ENCODE measurements at regions not wholly inside any gene's neighbourhood (a gene's known extent, or its start where the extent isn't known, plus 50 kb on each side); places are given as distances from the start of the nearest gene placed in this dataset.
"Not testable (repeated sequence)": the region's sequence is repeated elsewhere in the genome, so short reads cannot be mapped to it uniquely, and the experiment has no call there.

DNA sequence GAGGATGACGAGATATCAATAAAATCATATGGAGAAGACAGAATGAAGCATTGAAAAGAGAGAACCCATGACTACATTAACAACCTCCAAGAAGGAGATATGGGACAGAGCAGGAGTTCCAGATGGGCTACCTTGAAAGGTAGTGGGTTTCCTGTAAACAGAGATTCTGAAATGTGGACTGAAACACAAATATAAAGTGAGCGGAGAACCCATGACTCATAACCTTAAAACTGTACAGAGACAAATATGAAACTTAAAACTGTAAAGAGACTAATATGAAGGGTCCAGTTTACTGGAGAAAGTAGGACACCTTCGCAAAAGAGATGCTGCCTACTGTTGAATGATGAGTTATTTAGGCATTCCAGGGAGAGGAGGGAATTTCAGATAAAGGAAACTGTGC, 383.7 kb downstream of the CAAP1 start:
- DNase-seq (ENCODE audit: low spot score) (no peak), FAIRE-seq (no peak)

DNA sequence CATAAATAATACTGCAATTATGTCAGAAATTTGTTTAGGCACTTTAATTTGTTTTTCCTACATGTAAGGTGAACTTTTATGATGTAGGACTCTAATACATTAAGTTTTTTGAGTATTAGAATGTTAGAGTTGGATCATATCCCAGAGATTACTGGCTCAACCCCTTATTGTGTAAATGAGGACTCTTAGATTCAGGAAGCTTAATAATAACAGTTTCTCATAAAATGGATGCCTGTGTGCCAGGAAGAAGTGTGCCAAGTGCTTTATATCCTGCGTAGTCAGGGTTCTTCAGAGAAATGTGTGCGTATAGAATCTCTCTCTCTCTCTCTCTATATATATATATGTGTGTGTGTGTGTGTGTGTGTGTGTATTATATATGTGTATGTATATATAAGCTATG, 388.5 kb downstream of the CAAP1 start:
- no peak for FAIRE-seq
- no peak for DNase-seq (ENCODE audit: low spot score)

DNA sequence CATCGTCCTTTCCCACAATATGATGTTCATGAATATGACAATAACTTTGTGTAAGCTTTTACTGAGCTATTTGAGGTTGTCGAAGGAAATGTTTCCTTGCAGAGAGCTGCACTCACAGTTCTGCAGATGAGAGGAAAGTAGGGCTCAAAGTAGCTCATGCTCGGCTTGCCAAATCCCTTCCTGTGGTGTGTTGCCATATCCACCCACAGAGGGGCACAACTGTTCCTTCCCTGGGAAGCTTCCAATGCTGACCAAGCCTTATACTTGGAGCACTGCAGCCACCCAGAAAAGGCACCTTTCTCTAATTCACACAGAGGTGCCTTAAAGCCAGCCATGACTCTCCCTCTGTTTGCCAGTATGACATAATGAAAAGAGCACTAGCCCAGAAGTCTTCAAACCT, 390.3 kb downstream of the CAAP1 start:
- FAIRE-seq = no peak
- no peak for DNase-seq (ENCODE audit: low spot score)

DNA sequence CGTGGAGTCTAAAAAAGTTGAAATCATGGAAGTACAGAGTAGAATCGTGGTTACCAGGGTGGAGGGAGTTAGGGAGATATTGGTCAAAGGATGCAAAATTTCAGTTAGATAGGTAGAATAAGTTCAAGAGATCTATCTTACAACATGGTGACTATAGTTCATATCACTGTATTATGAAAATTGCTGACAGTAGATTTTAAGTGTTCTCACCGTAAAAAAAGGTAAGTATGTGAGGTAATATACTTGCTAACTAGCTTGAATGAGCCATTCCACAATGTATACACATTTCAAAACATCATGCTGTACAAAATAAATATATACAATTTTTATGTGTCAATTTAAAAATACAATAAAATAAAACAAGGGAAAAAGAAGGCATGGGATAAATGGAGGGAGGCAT, 392.1 kb downstream of the CAAP1 start:
- no peak for DNase-seq (ENCODE audit: low spot score)
- no peak for FAIRE-seq

DNA sequence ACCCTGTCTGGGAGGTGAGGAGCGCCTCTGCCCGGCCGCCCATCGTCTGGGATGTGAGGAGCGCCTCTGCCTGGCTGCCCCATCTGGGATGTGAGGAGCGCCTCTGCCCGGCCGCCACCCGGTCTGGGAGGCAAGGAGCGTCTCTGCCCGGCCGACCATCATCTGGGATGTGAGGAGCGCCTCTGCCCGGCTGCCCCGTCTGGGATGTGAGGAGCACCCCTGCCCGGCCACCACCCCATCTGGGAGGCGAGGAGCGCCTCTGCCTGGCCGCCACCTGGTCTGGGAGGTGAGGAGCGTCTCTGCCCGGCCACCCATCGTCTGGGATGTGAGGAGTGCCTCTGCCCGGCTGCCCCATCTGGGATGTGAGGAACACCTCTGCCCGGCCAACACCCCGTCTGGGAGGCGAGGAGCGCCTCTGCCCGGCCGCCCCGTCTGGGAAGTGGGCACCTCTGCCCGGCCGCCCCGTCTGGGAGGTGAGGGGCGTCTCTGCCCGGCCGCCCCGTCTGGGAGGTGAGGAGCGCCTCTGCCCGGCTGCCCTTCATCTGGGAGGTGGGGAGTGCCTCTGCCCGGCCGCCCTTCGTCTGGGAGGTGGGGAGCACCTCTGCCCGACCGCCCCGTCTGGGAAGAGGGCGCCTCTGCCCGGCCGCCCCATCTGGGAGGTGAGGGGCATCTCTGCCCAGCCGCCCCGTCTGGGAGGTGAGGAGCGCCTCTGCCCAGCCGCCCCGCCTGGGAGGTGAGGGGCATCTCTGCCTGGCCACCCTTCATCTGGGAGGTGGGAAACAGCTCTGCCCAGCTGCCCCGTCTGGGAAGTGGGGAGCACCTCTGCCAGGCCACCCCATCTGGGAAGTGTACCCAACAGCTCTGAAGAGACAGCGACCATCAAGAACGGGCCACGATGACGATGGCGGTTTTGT, 399.7 kb downstream of the CAAP1 start:
- FAIRE-seq = not testable (repeated sequence)

DNA sequence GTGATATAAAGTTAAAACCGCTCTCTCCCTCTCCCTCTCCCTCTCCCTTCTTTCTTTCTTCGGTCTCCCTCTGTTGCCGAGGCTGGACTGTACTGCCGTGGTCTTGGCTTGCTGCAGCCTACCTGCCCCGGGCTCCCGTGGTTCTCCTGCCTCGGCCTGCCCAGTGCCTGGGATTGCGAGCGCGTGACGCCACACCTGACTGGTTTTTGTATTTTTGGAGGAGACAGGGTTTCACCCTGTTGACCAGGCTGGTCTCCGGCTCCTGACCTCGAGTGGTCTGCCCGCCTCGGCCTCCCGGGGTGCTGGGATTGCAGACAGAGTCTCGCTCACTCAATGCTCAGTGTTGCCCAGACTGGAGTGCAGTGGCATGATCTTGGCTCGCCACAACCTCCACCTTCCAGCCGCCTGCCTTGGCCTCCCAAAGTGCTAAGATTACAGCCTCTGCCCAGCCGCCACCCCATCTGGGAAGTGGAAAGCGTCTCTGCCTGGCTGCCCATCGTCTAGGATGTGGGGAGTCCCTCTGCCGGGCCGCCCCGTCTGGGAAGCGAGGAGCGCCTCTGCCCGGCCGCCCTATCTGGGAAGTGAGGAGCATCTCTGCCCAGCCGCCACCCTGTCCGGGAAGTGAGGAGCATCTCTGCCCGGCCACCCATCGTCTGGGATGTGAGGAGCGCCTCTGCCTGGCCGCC, 400.5 kb downstream of the CAAP1 start:
- DNase-seq (ENCODE audit: low spot score); FAIRE-seq: not testable (repeated sequence)

More for the DNA sequence above, 399.7 kb downstream of the CAAP1 start:
- not testable (repeated sequence) for DNase-seq (ENCODE audit: low spot score)

DNA sequence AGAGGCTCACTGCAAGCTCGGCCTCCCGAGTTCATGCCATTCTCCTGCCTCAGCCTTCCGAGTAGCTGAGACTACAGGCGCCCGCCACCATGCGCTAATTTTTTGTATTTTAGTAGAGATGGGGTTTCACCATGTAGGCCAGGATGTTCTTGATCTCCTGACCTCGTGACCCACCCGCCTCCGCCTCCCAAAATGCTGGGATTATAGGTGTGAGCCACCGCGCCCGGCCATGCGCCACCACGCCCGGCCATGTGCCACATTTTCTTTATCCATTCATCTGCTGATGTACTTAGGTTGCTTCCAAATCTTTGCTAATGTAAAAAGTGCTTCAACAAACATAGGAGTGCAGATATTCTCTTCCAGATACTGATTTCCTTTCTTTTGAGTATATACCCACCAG, 408.6 kb downstream of the CAAP1 start:
- no peak for FAIRE-seq

DNA sequence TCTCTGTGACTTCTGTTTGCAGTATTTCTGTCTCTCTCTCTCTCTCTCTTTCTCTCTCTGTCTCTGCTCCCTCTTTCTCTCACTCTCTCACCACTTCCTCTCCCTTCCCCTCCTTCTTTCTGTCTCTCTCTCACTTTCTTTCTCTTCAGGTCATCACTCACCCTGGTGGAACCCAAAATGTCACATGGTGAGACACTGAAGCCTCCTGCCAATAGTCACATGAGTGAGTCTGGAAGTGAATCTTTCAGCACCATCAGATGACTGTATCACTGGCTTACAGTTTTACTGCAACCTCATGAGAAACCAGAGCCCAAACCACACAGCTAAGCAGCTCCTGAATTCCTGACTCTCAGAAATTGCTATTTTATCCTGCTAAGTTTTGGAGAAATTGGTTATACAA, 414.6 kb downstream of the CAAP1 start:
- no peak for DNase-seq (ENCODE audit: low spot score)
- FAIRE-seq = no peak

More for the DNA sequence above, 408.6 kb downstream of the CAAP1 start:
- no peak for DNase-seq (ENCODE audit: low spot score)

DNA sequence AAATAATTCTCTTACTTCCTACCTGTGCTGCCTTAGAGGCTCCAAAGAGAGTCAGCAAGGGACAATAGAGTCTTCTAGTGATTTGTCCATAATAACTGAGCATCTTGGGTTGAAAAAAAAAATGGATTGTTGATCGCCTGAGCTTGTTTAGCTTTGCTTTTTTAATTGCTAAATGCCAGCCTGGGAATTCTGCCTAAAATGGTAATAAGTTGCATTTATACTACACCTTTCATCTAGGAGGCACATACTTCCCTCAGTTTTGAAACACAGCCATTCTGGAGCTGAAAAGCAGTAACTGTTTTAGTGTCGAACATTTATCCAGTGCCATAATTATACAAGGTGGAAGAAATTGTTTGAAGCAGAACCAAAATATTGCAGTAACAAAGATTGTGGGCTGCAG, 421.3 kb downstream of the CAAP1 start:
- DNase-seq (ENCODE audit: low spot score) = no peak
- FAIRE-seq = no peak

DNA sequence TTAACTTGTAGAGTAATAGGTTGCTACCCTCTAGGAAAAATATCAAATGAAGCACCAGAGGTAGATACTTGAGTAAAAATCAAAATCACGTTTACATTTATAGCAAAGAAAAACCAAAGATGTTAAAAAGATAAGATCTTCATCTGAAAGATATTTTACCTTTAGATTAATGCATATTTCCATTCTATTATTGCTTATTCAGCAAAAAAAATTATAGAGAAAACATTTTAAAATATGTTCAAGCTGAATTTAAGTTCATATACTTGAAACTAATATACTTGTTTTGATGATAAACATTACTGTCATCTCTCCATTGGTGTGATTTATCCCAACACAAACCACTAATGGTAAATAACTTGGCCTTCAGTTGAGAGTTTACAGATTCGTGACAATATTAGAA, 422.3 kb downstream of the CAAP1 start:
- FAIRE-seq (no peak), DNase-seq (ENCODE audit: low spot score) (no peak)

DNA sequence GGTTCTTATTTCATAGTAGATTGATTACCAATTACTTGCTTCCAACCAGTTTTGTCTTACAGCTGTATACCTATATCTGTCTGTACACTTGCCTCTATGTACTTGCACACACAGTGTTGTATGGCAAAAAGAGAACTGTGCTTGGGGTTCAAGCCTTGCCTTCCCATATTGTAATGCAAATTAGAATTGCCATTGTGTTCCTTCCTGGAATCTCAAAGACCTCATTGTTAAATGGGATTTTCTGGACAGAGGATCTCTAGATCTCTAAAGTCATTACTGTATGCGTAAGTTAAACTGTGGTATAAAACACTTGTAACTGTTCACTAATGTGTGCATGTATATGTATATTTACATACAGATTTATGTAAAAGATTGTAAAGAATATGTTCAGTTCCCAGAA, 428.8 kb downstream of the CAAP1 start:
- FAIRE-seq = no peak
- no peak for DNase-seq (ENCODE audit: low spot score)

DNA sequence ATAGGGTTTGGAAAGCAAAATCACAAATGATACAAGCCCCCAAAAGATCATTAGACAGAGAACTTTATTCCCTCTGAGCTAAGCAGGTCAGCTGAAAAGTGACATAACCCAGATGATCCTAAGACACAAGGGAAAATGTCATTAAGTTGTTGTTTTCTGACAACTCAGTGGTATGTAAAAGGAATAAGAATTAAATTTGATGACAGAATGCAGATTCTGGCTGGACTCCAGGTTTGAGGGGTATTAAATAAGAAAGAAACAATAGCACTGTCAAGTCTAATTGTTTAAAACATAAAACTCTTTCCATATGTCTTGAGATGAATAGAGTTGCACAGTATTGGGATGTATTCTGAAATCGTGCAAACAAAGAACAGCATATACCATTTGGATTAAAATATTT, 429.9 kb downstream of the CAAP1 start:
- FAIRE-seq (no peak), DNase-seq (ENCODE audit: low spot score) (no peak)

DNA sequence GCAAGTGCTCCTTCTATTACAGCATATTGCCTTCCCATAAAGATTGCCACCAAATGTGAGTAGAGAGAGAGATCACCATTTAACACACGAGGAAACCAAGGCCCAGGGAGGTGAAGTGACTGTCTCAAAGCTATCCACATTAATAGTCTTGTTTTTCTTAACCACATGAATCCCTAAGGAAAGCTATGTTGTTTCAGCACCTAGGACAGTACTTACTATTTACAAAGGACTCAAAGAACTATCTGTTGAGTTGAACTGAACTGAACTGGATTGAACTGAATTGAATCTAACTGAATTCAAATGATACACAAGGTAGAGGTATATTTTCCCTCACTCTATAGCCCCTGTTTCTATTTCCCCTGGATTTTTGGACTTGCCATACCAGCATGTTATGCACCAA, 430.4 kb downstream of the CAAP1 start:
- FAIRE-seq (no peak), DNase-seq (ENCODE audit: low spot score) (no peak)

DNA sequence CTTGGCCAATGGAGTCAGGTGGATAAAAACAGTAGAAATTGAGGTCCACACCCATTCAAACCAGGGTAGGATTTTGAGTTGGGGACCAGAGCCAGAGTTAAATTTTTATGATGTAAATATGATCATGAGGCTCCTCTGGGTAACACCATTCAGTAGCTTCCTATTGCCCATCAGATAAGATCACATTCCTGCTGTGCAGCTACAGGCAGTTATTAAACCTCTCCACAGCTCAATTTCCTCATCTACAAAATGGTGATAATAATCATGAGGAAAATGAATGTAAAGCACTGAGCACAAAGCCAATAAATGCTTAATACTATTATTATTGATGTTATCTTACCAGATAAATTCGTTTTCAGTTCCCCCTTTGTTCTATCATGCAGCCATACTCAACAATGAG, 432.0 kb downstream of the CAAP1 start:
- FAIRE-seq = no peak
- no peak for DNase-seq (ENCODE audit: low spot score)

DNA sequence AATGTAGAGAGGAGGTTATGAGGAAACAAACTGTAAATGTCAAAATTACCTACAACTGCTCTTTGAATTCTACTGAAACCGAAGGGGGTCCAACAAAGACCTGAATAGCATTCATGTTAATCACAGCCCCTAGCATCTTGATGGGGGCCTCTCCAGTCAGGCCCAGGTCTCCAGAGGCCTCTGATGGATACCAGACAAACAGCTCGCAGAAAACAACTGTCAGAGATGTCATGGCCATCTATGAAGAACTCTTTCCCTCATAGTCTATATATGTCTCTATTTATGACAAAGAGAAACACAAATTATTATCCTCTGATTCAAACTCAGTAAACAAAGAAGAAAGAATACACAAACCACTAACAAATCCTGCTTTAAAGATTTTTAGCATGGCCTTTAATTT, 432.6 kb downstream of the CAAP1 start:
- FAIRE-seq (no peak), DNase-seq (ENCODE audit: low spot score) (no peak)

DNA sequence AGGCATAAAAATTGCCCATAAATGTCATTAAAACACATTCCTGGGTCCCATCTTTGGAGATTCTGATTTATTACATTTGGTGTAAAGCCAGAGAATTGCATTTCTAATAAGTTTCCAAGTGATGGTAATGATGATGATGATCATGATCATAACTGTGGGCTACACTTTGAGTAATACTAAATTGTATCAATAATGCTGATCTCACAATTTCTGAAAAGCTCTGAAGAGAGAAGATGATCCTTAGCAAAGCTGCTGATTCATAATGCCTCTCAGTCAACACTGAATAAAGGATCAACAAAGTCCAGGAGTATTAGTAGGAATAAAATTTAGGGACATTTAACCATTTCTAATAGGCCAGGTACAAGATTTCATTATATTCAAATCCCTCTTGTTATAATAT, 434.5 kb downstream of the CAAP1 start:
- DNase-seq (ENCODE audit: low spot score) (no peak), FAIRE-seq (no peak)

DNA sequence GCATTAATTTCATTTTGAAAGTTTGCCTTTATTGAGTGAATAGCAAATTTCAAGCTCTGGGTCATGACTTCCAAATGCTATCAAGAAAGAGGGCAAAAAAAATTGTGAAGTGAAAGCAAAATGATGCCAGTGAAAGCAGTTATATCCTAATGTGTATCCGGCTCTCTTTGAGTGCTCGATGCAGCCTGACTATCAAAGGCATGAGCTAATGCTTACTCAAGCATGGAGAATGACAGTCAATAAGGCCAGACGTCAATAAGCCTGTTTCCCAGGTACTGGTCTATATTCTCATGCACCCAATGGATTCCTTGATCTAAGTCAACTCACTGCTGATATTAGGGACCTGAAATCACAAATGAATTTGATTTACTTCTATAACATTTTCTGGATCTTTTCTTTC, 435.5 kb downstream of the CAAP1 start:
- DNase-seq (ENCODE audit: low spot score) (no peak), FAIRE-seq (no peak)

DNA sequence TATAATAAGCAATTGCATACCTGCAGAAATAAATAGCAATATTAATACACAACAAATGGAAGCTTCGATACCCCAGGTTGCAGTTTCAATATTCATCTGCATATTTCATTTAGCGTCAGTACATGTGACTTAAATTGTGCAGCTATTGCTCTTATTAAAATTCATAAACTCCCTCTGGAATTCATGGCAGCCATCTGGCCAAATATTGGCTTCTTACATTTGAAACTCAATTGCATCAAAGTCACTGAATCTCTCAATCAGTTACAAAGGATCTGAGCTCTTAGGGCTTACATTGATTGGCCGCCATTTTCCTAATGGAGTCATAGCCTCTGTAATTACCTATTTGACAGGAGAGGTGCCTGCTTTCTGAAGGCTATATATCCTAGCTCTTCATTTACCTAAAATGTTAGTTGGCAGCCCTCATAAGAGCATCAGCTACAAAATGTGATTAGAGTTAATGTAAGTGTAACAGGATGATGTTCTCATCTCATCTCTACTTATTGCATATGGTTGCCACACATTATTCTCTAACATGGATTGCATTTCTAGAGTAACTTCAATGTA, 453.5 kb downstream of the CAAP1 start:
- FAIRE-seq (no peak), DNase-seq (ENCODE audit: low spot score) (no peak)

DNA sequence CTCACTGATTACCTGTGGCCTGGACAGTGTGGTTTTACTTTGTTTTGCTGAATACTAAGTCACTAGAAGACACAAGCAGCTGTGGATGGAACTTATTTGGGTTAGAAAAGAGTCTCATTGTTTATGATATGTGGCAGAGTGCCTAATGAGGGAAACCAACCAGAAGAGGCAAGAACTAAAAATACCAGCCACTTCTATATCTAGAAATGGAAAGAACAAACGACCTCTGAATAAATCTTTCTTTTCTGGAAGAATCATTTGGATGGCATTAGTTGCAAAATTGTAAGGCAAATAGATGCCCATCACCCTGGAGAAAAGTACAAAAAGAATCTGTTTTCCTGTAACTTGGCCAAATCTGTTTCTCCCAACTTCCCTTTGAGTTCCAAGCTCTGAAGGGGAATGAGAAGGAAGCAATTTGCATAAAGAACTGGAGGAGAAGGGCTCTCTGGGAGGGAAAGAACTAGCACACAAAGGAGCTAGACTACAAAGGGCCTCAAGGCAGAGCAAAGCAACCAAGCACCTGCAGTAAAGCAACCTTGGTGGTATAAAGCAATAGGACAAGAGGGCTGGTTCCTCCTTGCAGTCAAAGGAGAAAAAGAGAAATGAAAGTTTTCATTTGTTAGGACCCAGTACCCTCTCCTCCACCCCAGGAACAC, 455.4 kb downstream of the CAAP1 start:
- DNase-seq (ENCODE audit: low spot score) (no peak), FAIRE-seq (no peak)

DNA sequence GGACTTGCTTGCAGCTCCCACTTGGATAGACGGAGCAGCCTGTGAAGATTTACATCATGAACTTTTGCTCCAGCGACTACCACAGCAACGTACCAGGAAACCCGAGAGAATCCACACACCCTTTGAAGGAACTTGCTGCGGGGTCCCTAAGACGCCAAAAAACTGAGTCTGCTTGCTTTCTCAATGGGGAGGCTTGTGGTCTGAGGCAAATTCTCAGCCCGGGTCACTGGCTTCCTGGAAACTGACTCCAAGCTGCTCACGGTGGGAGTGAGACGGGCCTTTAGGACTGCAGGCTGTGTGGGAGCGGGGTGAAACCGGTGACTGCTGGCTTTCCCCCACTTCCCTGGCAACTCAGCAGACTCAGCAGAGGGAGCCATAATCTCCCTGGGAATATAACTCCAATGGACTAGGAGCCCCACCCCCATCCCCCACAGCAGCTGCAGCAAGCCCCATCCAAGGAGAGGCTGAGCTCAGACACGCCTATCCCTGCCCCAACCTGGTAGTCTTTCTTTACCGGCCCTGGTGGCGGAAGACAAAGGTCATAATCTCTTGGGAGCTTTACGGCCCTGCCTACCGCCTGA, 466.0 kb downstream of the CAAP1 start:
- FAIRE-seq (no peak), DNase-seq (ENCODE audit: low spot score) (no peak)

DNA sequence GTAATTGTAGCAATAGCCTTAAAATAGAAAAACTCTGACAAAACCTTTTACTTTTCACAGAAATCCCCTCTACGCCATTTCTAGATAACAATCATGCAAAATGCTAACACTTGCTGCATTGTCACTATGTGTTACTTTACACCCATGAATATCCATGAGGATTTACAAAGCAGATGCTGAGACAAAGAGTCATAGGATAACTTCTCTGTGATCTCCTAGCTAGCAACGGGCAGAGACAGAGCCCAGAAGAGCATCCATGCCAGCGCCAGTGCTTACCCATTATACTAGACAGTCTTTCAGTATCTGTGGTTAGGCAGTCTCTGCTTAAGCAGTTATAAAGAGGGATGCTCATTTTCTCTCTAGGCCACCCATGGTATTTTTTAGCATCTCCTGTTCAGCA, 474.1 kb downstream of the CAAP1 start:
- FAIRE-seq (no peak), DNase-seq (ENCODE audit: low spot score) (no peak)

DNA sequence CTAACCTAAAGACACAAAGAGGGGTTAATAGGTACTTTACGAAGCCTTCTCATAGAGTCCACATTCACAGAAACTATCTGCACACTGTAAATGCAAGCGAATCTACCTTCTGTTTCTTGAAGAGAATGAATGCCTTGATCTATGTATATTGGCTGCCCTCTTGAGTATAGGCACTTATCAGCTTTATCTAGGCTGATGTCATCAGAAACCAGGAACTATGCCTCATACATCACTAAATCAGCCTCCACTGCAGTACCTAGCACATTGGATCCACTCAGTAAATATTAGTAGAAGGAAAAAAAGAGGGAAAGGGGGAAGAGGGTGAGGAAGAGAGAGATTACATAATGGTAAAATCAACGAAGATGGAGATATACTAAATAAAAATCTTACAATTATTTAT, 477.1 kb downstream of the CAAP1 start:
- no peak for DNase-seq (ENCODE audit: low spot score)
- FAIRE-seq = no peak

All from RCC 7860 (cell line).